ENCODE measurements at regions not wholly inside any gene's neighbourhood (a gene's known extent, or its start where the extent isn't known, plus 50 kb on each side); places are given as distances from the start of the nearest gene placed in this dataset.

DNA sequence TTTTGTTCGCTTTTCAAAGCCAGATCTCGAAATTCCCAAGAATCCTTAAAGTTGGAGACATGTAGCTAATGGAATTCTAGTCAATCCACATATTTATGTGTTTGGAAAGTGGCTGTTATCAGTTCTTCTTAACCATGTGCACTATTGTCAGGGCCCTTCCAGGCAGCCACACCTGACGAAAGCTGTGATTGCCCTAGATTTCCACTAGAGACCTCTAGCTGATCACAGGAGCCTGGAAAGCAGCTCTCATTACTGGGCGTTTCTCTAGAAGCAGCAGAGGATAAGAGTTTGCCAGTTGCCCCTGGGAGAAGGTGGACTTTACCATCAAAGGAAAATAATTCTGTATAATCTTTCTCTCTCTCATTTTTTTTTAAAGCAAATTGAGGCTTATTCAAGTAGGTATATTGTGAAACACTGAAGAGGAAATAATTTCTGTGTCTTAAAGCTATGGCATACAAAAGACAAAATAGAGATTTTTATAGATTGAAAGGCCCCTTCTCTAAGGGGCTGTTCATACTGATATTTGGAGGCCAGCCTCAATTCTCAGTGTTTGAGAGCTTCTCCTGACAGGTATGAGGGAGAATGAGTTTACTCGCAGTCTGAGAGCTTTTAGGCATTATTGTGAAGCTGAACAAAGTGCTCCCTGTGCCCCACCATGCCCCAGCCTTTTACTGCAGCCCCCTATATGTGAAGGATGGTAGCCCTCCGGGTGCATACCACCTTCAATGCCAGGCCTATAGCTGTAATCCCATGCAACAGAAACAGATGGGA lies 405.4 kb upstream of the ACTBL2 start:
- no peak overlapping the region for H3K4me2 ChIP-seq (ENCODE audit: control insufficient read depth, extremely low read depth, insufficient read depth, low read depth, low read length)
- H3K36me3 ChIP-seq (ENCODE audit: control insufficient read depth in 2 of 2, extremely low read depth in 1 of 2, insufficient read depth in 2 of 2, low read length in 2 of 2), result no peaks in the 10 kb centered on the region
- no peak for DNase-seq (ENCODE audit: low read depth, low spot score)
- no peak overlapping the region for H3K4me3 ChIP-seq (ENCODE audit: control insufficient read depth in 2 of 3, extremely low read depth in 1 of 3, insufficient read depth in 2 of 3, low read depth in 1 of 3, low read length in 3 of 3)
- dilution Hi-C loops (cut with MboI; ENCODE audit: extremely low pct_ligation_motif_present, low sequenced_read_pairs), result no loop called here
- peak overlapping the region; percentile 41 for H2AFZ ChIP-seq (ENCODE audit: control insufficient read depth, low read length)
- no peaks in the 10 kb centered on the region for H4K20me1 ChIP-seq (ENCODE audit: control insufficient read depth, extremely low read depth, insufficient read depth, low read length)
- TF ChIP-seq EZH2 (IDR thresholded peaks at IDR 0.05; ENCODE audit: low read length), result no peak
- TF ChIP-seq, protein P1, sequence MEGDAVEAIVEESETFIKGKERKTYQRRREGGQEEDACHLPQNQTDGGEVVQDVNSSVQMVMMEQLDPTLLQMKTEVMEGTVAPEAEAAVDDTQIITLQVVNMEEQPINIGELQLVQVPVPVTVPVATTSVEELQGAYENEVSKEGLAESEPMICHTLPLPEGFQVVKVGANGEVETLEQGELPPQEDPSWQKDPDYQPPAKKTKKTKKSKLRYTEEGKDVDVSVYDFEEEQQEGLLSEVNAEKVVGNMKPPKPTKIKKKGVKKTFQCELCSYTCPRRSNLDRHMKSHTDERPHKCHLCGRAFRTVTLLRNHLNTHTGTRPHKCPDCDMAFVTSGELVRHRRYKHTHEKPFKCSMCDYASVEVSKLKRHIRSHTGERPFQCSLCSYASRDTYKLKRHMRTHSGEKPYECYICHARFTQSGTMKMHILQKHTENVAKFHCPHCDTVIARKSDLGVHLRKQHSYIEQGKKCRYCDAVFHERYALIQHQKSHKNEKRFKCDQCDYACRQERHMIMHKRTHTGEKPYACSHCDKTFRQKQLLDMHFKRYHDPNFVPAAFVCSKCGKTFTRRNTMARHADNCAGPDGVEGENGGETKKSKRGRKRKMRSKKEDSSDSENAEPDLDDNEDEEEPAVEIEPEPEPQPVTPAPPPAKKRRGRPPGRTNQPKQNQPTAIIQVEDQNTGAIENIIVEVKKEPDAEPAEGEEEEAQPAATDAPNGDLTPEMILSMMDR (optimal IDR thresholded peaks at IDR 0.05 in 1 of 3, IDR thresholded peaks at IDR 0.05 in 1 of 3, conservative IDR thresholded peaks at IDR 0.05 in 1 of 3; ENCODE audit: extremely low read depth in 1 of 3, insufficient read depth in 2 of 3, low read length in 3 of 3), result peak; percentile 72 to 78 (median 73)
- no peak overlapping the region for H3K27ac ChIP-seq (ENCODE audit: control insufficient read depth, insufficient read depth, low read length)
- peak; percentile 95 for FAIRE-seq
- no peaks in the 10 kb centered on the region for H3K9me1 ChIP-seq (ENCODE audit: control insufficient read depth, extremely low read depth, insufficient read depth, low read length)
- H3K4me1 ChIP-seq (ENCODE audit: control insufficient read depth, extremely low read depth, insufficient read depth, low read length), result peaks cover 27% of the 10 kb centered on the region
- H3K9me3 ChIP-seq (ENCODE audit: control insufficient read depth, low read depth, low read length), result no peaks in the 10 kb centered on the region
- no peak overlapping the region for H3K9ac ChIP-seq (ENCODE audit: control insufficient read depth, extremely low read depth, insufficient read depth, low read length)
- H3K27me3 ChIP-seq (ENCODE audit: control insufficient read depth, extremely low read depth, insufficient read depth, low read length), result no peaks in the 10 kb centered on the region
- H3K79me2 ChIP-seq (ENCODE audit: control insufficient read depth, insufficient read depth, low read length), result no peaks in the 10 kb centered on the region

GRCh38 chr5:57884346-57885102 lies 401.9 kb upstream of the ACTBL2 start:
- DNase-seq (ENCODE audit: low read depth, low spot score), result no peak
- Histone ChIP-seq H3K4me1 (ENCODE audit: control insufficient read depth, extremely low read depth, insufficient read depth, low read length) (peaks cover 18% of the 10 kb centered on the region), H3K4me3 (ENCODE audit: control insufficient read depth in 2 of 3, extremely low read depth in 1 of 3, insufficient read depth in 2 of 3, low read depth in 1 of 3, low read length in 3 of 3) (no peak overlapping the region), H3K36me3 (ENCODE audit: control insufficient read depth in 2 of 2, extremely low read depth in 1 of 2, insufficient read depth in 2 of 2, low read length in 2 of 2) (no peaks in the 10 kb centered on the region), H3K9ac (ENCODE audit: control insufficient read depth, extremely low read depth, insufficient read depth, low read length) (no peak overlapping the region), H2AFZ (ENCODE audit: control insufficient read depth, low read length) (no peak overlapping the region), H3K27ac (ENCODE audit: control insufficient read depth, insufficient read depth, low read length) (no peak overlapping the region), H4K20me1 (ENCODE audit: control insufficient read depth, extremely low read depth, insufficient read depth, low read length) (no peaks in the 10 kb centered on the region), H3K4me2 (ENCODE audit: control insufficient read depth, extremely low read depth, insufficient read depth, low read depth, low read length) (no peak overlapping the region), H3K9me1 (ENCODE audit: control insufficient read depth, extremely low read depth, insufficient read depth, low read length) (no peaks in the 10 kb centered on the region), H3K27me3 (ENCODE audit: control insufficient read depth, extremely low read depth, insufficient read depth, low read length) (no peaks in the 10 kb centered on the region), H3K79me2 (ENCODE audit: control insufficient read depth, insufficient read depth, low read length) (no peaks in the 10 kb centered on the region), H3K9me3 (ENCODE audit: control insufficient read depth, low read depth, low read length) (no peaks in the 10 kb centered on the region)
- FAIRE-seq, result no peak
- TF ChIP-seq, protein P1 (optimal IDR thresholded peaks at IDR 0.05 in 1 of 3, IDR thresholded peaks at IDR 0.05 in 1 of 3, conservative IDR thresholded peaks at IDR 0.05 in 1 of 3; ENCODE audit: extremely low read depth in 1 of 3, insufficient read depth in 2 of 3, low read length in 3 of 3), result no peak
- TF ChIP-seq EZH2 (IDR thresholded peaks at IDR 0.05; ENCODE audit: low read length), result no peak
- dilution Hi-C loops (cut with MboI; ENCODE audit: extremely low pct_ligation_motif_present, low sequenced_read_pairs), result no loop called here
